GM21447 (cell line): ENCODE measurements at regions not wholly inside any gene's neighbourhood (a gene's known extent, or its start where the extent isn't known, plus 50 kb on each side); places are given as distances from the start of the nearest gene placed in this dataset.

Experiments used
- ATAC-seq: cut with Tn5 transposase; IDR thresholded peaks from one replicate; pipeline ENCODE4 v1.9.1; 2021; ENCODE audit not compliant: unreplicated experiment

DNA sequence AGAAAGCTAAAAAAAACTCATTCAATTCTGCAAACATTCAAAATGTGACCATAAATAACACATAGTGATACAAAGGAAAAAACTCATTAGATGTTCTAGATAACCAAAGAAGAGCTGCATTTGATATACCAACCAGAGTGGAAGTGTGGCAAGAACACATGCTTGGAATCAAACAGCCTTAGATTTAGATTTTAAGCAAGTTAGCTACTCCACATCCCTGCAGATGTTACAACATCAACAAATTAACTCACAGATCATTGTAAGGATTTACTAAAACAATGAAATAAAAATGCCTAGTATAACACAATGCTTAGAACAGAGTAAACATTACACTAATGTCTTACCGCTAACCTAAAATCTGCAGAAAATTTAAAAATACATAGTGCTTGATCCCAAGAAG, 114.0 kb upstream of the AKIP1 start:
- no peak for ATAC-seq

DNA sequence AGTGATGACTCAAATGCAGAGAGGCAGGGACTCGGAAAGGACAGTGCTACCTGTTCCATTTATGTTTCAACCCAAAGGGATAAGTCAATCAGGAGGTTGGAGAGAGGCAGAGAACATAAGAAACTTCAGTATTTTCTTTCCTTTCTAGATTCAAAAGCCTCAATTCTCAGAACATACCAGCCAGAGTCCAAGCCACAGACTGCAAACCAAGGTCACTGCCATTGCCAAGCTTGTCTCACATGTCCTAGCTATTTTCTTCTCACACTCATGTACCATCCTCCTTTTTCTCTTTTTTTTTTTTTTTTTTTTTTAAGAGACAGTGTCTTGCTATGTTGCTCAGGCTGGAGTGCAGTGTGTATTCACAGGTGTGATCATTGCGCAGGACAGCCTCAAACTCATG, 111.7 kb upstream of the AKIP1 start:
- ATAC-seq = no peak

DNA sequence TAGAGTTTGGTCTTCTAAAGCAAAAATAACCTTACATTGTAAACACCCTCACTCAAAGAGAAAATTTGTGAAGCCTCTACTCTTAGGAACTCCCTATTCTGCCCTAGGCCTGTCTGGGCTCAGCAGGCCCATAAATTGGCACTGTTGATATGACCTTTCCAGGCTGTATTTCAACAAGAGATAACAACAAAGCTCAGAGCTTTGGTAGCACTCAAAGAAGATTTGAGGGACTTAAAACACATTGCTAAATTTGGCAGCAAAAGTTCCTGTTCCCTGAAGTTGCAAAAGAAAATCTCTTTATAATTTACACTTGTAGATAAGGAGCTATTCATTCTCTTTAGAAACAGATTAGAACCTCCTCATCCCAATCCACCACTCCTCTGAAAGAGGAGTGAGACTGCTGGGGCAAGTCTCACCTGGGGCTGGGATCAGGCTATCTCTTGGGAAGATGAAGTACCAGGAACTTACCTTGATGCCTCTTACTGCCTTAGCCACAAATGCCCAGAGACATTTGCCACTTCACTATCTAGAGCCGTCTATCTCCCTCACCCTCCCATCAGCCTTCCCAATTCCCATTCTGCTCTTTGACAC, 110.4 kb upstream of the AKIP1 start:
- ATAC-seq = no peak

DNA sequence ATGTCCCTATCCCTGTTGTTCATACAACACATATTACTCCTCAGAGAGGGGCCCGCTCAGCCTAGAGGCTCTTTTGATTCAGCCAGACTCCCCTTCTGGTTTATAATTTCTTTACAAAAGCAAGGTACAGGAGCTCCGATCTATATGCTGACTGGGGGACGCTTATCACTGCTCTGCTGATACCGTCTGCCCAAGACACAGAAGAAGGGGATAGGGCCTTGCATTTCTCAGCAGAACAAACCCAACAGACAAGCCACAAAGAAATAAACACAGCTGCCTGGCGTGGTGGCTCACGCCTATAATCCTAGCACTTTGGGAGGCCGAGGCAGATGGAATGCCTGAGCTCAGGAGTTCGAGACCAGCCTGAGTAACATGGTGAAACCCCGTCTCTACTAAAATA, 109.9 kb upstream of the AKIP1 start:
- no peak for ATAC-seq

DNA sequence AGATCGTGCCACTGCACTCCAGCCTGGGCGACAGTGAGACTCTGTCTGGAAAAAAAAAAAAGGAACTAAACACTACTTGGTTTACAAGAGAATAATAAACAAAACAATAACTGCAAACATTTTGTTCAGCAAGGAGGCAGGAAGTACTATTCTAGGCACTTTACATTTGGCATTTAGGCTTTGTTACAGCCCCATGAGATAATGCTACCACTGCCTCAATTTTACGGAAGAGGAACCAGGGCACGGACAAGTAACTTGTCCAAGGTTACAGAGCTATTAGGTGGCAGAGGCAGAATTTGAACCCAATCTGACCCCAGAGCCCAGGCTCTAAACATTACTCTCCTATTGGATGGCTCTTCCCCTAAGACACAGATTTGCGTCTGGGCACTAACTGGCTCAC, 108.7 kb upstream of the AKIP1 start:
- no peak for ATAC-seq

DNA sequence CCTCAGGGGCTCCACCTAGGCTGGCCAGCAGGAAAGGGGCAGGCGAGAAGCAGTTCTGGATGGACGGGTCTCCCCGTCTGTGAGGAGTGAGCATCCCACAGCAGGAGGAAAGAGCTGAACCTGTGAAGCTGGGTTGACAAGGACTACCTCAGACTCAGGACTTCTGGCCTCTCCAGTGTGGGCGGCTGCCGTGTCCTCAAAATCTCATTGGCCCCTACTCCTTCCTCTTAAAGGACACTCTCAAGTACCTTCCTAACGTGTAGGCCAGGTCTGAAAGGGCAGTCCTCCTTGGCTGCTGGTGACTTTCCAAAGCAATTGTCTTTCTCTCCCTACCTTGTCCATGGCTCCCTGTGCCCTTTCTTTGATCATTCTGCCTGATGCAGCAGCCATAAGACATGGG, 107.0 kb upstream of the AKIP1 start:
- ATAC-seq = no peak

DNA sequence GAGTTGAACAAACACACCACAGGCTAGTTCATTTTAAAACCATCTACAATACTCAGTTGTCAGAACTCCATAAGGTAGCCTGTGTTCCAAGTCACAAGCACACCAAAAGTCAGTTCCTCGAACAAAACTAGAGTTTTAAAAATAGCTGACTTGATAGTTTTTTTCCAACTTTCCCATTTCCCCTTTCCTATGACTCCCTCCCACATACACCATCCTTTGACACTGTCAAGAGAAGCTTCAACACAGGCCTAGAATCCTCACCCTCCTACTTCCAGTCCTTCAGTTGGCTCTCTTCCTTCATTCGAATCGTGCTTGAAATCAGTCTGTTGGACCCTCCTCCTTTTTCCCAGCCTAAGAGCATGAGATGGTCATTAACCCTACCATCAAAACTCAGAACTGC, 105.7 kb upstream of the AKIP1 start:
- ATAC-seq = no peak

DNA sequence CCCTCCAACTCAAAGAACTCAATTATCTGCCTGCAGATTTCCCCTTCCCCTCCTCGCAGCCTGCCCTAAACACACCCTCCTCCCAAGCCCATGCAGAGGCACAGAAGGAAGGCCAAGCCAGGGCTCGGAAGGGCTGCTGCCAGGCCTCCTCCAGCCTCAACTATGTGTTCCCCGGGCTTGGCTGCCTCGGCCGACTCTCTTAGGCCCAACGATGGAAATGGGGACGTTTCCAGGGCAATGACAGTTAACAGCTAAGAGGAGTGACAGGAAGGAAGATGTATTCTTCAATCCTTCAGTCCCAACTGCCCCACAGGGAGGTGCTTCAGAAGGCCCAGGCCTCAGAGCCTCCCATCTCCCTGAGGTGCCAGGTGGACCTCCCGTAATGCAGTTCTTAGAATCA, 104.0 kb upstream of the AKIP1 start:
- no peak for ATAC-seq

DNA sequence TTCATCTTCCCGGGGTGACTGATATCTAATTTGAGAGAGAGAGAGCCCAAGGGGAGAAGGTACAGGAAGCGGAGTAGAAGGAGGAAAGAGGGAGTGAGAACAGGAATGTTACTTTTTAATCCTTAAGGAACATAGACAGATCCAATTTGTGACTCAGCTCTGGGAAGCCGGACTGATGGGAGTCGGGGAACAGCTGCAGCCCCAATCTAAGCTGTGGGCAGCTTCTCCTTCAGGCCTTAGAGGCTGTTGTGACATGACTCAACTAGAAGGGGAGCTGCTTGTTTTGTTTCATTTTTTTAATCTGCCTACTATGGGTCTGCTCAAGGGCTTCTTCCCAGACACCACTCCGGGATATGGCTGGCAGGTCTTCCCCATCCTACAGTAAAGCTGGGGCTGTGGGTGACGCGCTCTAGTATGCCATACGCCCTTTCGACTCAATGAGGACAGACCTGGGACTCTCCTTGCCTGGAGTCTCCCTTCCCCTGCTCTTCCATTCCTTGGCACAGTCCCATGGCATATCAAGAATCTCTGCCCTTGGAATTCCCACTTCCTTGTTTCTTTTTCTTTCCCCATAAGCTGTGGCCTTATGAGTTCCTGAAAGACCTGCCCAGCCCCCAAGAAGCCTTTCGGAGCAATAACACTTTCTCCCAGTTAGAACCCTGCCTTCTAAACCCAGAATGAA, 103.3 kb upstream of the AKIP1 start:
- no peak for ATAC-seq

DNA sequence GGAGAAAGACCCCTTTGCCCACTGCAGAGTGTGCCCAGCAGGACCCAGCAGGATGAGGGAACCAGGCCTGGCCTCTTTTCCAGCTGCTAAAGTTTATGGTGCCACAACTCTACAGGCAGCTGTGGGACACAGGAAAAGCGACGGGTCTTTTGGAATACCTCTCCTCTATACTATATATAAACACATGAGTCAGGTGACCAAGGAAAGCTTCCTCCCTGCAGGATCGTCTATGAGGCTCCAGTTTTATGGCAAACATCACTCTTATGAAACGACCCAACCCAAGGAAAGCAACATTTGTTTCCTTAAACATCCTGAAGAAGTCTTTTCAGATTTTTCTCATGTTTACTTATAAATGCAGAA, 102.8 kb upstream of the AKIP1 start:
- ATAC-seq = no peak

DNA sequence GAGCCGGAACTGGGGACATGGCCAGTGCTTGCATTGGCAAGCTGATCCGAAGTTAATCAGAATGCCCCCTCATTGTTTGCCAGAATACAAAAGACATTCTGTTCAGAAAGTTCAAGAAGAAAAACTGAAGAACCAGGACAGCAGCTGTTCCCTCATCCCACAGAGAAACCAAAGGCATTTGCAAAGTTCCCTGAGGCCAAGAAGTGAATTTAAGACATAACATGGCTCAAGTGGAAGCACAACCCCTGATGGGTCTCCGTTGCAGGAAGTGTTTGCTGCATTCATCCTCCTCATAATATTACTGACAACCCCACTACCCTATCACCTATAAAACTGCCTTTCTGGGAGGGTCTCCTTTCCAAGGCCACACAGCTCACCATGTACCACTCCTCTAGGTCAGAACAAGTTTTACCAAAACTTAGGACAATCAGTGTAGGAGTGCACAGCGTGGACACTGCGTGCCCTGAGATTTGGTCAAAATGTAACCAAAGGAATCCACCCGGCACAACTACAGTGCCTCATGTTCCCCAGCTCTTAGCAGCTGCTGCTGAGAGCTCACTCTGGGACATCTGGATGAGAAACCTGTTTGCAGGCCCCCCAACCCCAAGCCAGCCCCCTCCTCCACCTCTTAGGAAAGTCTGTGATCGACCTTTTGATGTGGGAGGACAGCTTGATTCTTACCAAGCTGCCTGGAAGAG, 101.6 kb upstream of the AKIP1 start:
- ATAC-seq = no peak

DNA sequence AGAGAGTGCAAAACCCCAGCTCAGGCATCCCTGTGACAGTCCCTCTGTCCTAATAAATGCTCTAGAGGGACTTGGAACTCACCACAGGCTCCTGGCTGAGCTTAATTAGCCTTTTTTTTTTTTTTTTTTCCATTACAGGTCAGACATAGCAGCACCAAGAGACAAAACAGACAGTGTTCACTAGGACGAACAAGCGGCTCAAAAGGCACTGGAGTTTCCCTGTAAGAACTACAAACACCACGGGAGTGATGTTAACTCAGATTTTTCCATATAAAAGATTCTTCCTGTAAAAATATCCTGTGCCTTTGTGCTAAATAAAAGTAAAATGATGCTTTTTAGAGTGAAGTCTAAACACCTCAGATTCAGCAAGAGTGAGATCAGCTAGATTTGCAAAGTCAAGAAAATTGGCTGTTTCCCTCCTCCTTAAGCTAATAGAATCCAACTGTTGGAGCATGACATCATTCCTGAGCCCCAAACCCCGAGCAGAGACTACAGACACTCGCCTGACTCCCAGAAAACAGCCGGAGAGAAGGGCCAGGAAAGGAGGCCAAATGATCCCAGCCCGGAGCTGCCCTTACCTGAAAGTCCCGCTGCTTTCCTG, 101.0 kb upstream of the AKIP1 start:
- ATAC-seq = no peak

DNA sequence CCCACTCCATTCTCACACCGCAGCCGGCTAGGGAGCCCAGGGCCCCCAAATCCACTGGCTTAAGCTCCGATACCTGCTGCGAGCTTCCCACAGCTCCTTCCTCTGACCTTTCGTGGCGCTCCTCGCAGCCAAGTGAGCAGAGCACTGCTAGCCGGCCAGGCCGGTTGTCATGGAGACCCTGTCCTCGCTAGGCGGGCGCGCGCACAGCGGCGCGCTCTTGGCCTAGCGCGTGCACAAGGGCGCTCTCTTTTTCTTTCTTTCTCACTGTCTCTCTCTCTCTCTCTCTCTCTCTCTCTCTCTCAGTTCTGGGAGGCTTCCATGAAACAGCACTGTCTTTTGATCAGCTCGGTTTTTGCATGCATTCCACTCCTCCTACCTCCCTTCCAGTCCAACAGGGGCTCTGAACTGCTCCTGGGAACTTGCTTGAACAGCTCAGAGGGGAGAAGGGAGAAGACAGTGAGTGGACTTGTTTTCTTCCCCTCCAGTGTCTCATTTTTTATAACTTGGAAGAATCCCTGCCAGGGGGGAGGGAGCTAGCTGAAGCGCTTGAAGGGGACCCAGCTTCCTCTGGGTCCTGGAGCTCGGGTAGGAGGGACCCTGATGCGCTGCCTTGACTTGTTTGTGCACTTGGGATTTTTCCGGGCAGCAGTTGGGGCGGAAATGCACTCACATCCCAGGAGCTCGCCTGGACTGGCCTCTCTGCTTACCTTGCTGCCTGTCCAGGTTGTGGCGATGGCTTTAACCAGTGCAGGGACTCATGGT, 100.3 kb upstream of the AKIP1 start:
- no peak for ATAC-seq

DNA sequence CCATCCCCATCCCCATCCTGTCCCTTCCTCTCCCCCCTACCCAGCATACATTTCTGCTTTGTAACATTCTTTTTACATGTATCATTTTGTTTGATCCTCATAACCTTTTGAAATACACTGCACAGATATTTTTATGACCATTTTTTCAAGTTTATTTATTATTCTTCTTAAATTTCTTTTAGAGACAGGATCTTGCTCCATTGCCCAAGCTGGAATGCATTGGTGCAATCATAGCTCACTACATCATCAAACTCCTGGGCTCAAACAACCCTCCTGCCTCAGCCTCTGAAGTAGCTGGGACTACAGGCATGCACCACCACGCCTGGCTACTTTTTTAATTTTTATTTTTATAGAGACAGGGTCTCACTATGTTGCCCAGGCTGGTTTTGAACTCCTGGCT, 99.4 kb upstream of the AKIP1 start:
- no peak for ATAC-seq

DNA sequence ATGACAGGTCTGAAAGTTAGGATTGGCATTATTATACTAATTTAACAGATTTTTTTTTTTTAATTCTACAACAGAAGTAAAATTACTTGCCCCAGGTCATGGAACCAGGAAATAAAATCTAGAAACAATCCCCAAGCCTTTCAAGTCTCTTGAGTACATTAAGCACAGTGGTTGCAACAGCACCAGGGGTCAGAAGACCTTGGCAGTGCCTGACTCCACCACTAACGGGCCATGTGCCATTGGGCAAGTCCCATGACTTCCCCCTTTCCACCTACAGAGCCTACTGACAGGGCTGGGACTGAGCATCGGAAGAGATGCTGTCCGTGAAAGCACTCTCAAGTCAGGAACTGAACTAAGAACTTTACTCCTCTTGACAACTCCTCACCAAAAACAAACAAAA, 98.6 kb upstream of the AKIP1 start:
- ATAC-seq = no peak

DNA sequence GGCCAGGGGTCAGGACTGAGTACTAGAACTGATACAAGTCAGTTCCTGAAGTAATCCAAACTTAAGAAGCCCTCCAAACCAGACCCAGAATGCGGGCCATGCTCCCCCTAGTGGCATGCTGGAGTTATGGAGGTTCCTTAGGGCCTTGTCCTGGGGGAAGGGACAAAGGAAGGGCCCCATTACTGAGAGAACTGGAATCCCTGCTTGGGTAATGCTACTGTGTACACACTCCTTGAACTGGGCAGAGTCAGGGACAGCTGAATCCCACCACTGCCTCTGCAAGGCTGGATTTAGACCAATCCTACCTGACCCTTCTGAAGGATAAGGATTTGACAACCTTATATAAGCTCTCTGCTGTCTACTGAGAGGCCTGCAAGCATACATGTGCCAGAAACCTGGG, 97.3 kb upstream of the AKIP1 start:
- ATAC-seq = peak; percentile 80

DNA sequence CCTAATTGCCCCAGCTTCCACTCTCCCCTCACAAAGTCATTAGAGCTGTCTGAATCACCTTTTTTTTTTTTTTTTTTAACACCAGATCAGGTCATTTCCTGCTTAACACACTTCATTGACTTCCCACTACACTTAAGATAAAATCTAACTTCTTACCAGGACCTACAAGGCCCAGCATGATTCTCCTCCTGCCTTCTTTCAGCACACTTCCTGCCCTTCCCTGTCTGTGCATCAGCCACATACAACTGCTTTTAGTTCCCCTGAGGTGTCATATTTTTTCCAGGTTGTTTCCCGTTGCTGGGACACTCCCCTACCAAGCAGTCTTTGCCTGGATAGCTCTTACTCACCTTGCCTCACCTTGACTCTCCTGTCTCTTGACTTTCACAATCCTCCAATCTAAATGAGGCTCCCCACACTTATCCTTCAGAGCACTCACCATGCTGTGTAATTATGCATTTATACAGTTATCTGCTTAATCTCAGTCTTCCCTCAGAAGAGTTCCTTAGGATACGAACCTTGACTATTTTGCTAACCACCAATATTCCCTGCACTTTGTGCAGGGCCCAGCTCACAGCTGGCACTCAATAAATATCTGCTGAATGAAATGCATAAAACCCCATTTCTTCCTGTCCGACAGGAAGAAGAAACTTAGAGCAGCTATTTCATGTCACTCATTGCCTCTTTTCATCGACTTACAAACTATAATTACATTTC, 96.6 kb upstream of the AKIP1 start:
- ATAC-seq = no peak

DNA sequence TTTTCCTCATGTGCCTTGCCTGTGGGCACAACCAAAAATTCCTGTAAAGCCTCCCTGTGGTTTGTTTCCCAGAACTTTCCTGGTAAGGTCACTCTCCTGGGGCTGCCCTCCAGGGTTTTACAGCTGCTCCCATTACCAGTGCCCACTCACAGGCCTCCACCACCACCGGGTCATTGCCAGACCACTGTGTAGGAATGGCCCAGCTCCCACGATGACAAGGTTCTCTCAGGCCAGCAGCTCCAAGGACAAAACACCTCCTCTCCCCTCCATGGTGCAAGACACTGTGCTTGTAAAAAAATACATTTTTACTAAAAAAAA, 96.1 kb upstream of the AKIP1 start:
- no peak for ATAC-seq

DNA sequence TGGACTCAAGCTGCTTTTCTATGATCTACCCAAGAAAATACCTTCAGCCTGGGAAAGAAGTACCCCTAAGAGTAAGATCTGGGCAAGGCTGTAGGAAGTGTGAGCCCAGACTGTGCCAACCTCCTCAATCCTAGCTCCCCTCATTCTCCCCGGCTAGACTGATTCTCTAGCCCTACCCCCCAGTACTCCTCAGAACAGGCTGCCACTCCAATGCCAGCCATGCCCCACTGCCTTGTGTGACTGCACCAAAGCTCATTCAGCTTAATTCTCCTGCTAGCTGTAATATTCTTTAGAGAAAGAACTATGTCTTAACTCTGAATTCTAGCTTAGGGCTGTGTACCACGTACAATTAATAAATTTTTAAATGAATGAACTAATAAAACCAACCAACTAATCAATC, 92.6 kb upstream of the AKIP1 start:
- ATAC-seq = no peak

DNA sequence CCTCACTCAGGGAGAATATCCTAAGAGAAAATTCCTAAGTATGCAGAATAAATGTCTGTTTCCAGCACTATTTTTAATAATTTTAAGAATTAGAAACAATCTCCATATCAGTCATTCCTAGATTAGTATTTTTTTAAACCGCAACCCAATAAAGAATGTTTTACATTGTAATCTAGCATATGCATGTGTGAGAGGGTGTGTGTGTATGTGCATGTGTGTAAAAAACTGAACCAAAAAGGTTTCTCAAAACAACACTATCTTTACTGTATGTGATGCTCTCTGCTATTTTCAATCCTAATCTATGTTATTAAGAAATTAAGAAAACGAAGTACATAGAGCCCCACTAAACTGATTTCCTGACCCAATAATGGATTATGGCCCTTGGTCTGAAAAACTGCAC, 90.6 kb upstream of the AKIP1 start:
- ATAC-seq = no peak

DNA sequence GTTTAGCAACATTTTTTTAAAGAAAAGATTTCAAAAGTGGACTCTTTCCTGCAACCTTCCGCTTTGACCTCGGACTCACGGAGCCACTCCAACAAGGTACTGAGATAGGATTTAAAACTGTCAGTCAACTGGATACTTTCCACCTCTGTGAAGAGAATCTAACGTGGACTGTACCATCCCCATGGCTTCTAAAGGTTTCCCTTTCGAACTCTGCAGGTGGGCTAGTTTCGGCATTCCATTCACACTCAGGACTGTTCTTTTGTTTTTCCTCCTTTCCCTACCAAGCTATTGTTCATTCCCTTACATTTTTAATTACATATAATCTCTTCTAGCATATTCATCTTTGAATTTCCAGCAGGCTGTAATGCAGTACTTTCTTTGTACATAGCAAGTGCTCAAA, 88.5 kb upstream of the AKIP1 start:
- ATAC-seq = no peak
